MV-4-11 (cell line): ENCODE measurements at regions not wholly inside any gene's neighbourhood (a gene's known extent, or its start where the extent isn't known, plus 50 kb on each side); places are given as distances from the start of the nearest gene placed in this dataset.
A peak's percentile ranks its signal among the peaks of the same experiment; 100 is the strongest.

Experiments used
- DNase-seq: peaks from one replicate; lab custom pipeline; 2025; lab: John Stamatoyannopoulos, UW

GRCh38 chr15:47991357-47991756, 129.4 kb upstream of the SLC24A5 start:
- no peak for DNase-seq

- DNase-seq = no peak
These were observed 127.7 kb upstream of the SLC24A5 start for GRCh38 chr15:47993051-47993450.

- peak; percentile 83 for DNase-seq
These were observed 123.4 kb upstream of the SLC24A5 start for GRCh38 chr15:47997195-47998080.

DNA sequence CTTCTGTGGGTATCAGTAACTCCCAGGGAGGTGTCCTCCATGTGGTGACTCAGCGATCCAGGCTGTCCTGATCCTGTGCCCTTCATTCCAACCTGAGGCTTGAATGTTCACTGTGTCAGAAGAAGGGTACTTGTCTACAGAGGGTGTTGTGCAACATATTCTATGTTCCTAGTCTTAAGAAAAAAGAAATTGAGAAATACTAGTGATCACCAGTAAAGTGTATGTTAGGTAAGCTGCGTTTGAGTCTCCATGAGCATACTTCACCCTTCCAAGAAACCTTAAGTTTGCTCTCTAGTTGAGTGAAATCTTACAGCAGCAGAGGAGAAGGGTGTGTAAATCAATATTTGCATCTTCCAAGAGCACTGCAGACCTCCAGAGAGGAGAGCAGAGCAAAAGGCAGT, 122.2 kb upstream of the SLC24A5 start:
- DNase-seq = peak; percentile 65

- peak; percentile 89 for DNase-seq
These were observed 119.3 kb upstream of the SLC24A5 start for GRCh38 chr15:48001393-48002039.

DNA sequence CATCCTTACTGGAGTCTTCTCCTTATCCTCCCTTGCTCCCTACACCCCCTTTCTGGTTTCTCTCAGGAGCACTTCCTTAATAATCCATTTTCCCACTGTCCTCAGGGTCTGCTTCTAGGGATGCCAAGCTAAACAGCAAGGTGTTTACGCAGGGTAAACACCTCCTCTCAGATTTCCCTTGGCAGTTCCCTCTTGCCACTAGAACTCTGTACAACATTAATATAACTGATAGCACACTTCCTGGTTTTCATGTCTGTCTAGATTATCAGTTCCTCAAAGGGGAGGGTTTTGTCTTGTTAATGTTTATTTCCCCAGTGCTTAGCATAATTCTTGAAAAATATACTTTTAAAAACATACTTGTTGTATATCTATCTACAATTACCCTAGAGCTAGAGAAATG, 118.0 kb upstream of the SLC24A5 start:
- DNase-seq = peak; percentile 75

DNA sequence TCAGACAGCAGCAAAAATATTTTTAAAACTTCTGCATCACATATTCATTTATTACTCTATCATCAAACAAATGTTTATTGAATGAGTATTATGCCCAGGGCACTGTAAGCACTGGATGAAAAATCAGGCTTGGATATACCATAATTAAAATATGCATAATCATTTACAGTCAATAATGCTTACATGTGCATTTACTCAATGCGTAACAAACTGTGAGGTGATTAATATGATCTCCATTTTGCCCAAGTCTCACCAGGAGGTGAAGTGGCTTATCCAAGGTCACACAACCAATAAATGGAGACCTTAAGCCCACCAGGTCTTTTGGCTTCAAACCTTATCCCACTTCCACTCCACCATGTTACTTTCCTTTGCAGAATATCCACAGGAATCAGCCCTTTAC, 117.3 kb upstream of the SLC24A5 start:
- no peak for DNase-seq

DNA sequence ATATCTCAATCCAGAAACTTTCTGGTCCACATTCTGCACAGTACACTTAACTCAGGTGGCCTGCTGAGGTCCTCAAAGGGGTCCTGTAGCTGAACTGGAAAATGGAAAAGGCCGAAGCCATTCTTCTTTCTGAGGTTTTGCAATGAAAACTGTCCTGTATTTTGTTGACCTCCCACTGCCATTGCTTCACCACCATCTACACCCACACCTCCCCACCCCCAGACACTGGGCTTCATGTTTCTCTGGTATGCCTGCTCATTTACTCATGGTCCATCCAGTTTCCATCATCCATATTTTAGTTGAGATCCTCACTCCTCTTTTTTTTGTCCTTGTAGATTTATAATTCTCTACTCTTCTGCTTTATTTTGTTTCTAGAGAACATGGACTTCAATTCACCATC, 115.7 kb upstream of the SLC24A5 start:
- no peak for DNase-seq

- DNase-seq = no peak
These were observed 114.7 kb upstream of the SLC24A5 start for GRCh38 chr15:48006031-48006511.

DNA sequence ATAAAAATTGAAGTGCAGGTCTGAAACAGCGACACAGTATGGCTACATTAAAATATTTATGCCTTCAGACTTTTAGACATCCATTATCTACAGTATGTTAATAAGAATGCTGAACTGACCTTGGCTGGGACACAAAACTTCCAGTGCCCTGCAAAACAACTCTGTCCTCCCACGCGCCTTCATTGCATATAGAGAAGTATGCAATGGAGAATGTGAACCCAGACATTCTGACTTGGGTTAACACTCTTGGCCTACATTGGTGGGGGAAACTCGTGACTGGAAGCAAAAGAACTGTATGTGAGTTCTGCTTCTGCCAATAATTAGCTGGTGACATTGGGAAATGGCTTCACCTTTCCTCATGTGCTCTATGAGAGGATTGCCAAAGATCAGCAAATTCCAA, 110.5 kb upstream of the SLC24A5 start:
- no peak for DNase-seq

DNA sequence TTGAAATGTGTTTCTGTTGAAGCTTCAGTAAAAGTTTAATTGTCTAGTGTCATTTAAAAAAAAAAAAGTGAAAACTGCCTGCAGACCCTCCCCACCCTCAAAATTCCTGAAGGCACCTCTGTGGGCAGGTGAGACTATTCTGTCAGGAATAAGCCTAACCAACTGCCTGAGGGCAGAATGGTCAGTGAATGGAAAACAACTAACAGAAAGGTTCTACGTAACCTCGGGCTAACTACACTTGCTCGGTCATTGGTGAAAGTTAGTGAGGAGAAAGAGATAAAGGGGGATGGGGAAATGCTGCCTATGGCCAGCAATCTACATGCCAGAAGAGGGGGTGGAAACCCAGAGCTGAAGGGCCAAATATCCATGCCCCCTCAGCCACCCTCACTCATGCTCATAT, 108.6 kb upstream of the SLC24A5 start:
- no peak for DNase-seq

DNA sequence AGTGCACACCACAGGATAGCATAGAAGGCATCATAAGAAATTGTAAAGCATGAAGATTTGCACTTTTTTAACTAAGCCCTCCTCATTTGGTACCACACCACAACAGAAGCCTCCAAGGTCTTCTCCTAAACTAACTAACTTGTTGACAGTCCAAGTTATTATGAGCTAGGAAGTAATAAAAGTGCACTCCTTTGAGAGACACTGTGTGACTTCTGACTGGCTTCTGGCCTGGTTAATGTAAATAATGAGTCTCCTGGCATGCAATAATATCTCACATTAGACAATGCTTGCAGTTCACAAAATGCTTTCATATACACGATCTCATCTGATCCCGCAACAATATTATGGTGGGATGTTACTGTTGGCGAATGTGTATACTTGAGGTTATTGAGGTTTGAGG, 103.9 kb upstream of the SLC24A5 start:
- DNase-seq = no peak

GRCh38 chr15:48017747-48018146, 103.0 kb upstream of the SLC24A5 start:
- no peak for DNase-seq

GRCh38 chr15:48020166-48020565, 100.6 kb upstream of the SLC24A5 start:
- DNase-seq = no peak

- no peak for DNase-seq
These were observed 99.3 kb upstream of the SLC24A5 start for GRCh38 chr15:48021336-48022086.

GRCh38 chr15:48025118-48025517, 95.7 kb upstream of the SLC24A5 start:
- DNase-seq = no peak

DNA sequence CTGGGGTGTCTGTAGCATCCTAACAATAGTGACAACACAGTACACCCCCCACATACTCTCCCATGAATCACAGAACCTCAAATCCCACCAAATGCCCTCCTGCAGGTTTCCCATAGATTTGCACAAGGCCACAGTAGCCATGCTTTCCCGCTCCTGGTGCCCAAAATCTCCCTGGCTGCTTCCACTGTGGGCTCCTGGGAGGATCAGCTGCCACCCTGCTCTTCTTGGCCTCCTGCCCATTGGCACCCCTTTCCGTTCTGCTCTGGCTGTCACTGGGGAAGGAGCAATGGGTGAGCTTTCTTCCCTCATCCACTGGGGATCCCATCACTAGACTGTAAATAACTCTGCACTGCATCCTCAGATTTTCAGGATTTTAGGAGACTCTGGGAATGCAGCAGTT, 92.1 kb upstream of the SLC24A5 start:
- DNase-seq = no peak

DNA sequence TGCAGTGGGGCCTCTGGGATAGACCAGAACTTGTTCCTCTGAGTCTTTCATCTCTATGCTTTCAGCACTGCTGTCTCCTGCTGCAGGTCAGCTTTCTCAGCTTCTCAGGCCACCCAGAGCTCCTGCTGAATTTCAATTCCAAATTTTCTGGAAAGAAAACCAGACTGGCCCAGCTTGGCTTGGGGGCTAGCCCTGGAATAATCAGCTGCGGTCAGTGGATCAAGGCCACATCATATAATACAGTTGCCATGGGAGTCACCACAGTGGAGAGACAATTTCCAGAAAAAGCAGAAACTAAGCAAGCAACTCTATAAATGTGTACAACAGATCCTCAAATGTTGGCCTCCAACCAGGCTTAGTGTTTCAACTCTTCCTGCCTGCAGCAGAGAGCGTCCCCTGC, 91.1 kb upstream of the SLC24A5 start:
- DNase-seq = no peak

DNA sequence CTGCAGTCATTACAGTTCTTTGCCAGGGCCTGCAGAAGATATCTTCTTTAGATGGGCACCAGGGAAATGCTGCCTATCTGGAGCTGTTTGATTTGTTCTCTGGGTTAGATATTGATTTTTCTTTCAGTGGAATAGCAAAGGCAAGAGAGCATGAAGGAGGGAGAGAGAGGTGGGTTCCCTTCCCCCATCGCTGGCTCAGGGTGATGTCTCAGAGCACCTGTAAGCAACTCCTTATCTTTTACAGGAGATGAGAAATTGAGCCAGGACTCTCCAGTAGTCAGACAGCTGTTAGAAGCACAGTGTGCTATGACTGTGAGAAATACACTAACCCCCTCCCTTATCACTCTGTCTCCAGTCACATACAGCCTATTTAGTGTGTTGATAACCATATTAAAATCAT, 89.3 kb upstream of the SLC24A5 start:
- no peak for DNase-seq

- DNase-seq = no peak
These were observed 88.8 kb upstream of the SLC24A5 start for GRCh38 chr15:48031973-48032372.

DNA sequence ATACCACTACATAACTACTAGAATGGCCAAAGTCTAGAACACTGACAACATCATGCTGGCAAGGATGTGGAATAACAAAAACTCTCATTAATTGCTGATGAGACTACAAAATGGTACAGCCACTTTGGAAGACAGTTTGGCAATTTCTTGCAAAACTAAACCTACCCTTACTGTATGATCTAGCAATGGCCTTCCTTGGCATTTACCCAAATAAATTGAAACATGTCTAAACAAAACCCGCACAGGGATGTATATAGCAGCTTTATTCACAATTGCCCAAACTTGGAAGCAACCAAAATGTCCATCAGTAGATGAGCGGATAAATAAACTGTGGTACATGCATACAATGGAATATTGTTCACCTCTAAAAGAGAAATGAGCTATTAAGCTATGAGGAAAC, 87.9 kb upstream of the SLC24A5 start:
- no peak for DNase-seq

DNA sequence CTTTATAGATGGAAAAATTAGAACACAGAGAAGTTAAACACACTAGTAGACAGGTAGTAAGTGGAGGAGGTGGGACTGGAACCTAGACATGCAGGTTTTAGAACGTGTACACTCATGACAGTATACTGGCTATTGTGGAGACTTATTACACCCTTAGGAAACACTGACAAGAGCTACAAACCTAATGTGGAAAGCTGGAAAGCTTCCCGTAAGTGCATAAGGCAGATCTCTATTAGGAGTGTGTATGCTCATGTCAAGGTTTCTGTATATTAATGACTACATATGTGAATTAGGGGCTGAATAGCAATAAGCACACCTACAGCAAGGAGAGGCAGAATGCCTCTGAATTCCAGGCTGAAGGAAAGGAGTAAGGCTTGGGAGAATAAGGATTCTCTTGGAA, 82.6 kb upstream of the SLC24A5 start:
- DNase-seq = no peak
